ENCODE measurements at regions not wholly inside any gene's neighbourhood (a gene's known extent, or its start where the extent isn't known, plus 50 kb on each side); places are given as distances from the start of the nearest gene placed in this dataset.

GRCh38 chr1:82578086-82578726 lies 777.5 kb downstream of the ADGRL2 start:
- DNase-seq (ENCODE audit: low read depth), result no peak

- DNase-seq (ENCODE audit: low read depth), result no peak
Observed at GRCh38 chr1:82567348-82567747, 766.6 kb downstream of the ADGRL2 start.

- no peak for DNase-seq (ENCODE audit: low read depth)
Observed at GRCh38 chr1:82565546-82565945, 764.8 kb downstream of the ADGRL2 start.

GRCh38 chr1:82565146-82565545 lies 764.4 kb downstream of the ADGRL2 start:
- no peak for DNase-seq (ENCODE audit: low read depth)

- DNase-seq (ENCODE audit: low read depth), result no peak
Observed at GRCh38 chr1:82564333-82564732, 763.6 kb downstream of the ADGRL2 start.

- DNase-seq (ENCODE audit: low read depth), result no peak
Observed at GRCh38 chr1:82562448-82562847, 761.7 kb downstream of the ADGRL2 start.

- no peak for DNase-seq (ENCODE audit: low read depth)
Observed at GRCh38 chr1:82560566-82560965, 759.8 kb downstream of the ADGRL2 start.

GRCh38 chr1:82555501-82555900 lies 754.8 kb downstream of the ADGRL2 start:
- DNase-seq (ENCODE audit: low read depth), result no peak

- DNase-seq (ENCODE audit: low read depth), result no peak
Observed at GRCh38 chr1:82549841-82550240, 749.1 kb downstream of the ADGRL2 start.

GRCh38 chr1:82542766-82543165 lies 742.0 kb downstream of the ADGRL2 start:
- DNase-seq (ENCODE audit: low read depth), result no peak

GRCh38 chr1:82542141-82542540 lies 741.4 kb downstream of the ADGRL2 start:
- DNase-seq (ENCODE audit: low read depth), result no peak

- DNase-seq (ENCODE audit: low read depth), result no peak
Observed at GRCh38 chr1:82540006-82540405, 739.3 kb downstream of the ADGRL2 start.

- DNase-seq (ENCODE audit: low read depth), result no peak
Observed at GRCh38 chr1:82538876-82539275, 738.1 kb downstream of the ADGRL2 start.

- no peak for DNase-seq (ENCODE audit: low read depth)
Observed at GRCh38 chr1:82534996-82535395, 734.3 kb downstream of the ADGRL2 start.

GRCh38 chr1:82525378-82525777 lies 724.6 kb downstream of the ADGRL2 start:
- DNase-seq (ENCODE audit: low read depth), result no peak

GRCh38 chr1:82520611-82521010 lies 719.9 kb downstream of the ADGRL2 start:
- no peak for DNase-seq (ENCODE audit: low read depth)

GRCh38 chr1:82517586-82517985 lies 716.9 kb downstream of the ADGRL2 start:
- no peak for DNase-seq (ENCODE audit: low read depth)

- no peak for DNase-seq (ENCODE audit: low read depth)
Observed at GRCh38 chr1:82515650-82516049, 714.9 kb downstream of the ADGRL2 start.

- no peak for DNase-seq (ENCODE audit: low read depth)
Observed at GRCh38 chr1:82511441-82511840, 710.7 kb downstream of the ADGRL2 start.

GRCh38 chr1:82510431-82510830 lies 709.7 kb downstream of the ADGRL2 start:
- DNase-seq (ENCODE audit: low read depth), result no peak

GRCh38 chr1:82507011-82507410 lies 706.3 kb downstream of the ADGRL2 start:
- DNase-seq (ENCODE audit: low read depth), result no peak

- no peak for DNase-seq (ENCODE audit: low read depth)
Observed at GRCh38 chr1:82503822-82504221, 703.1 kb downstream of the ADGRL2 start.

GRCh38 chr1:82499022-82499421 lies 698.3 kb downstream of the ADGRL2 start:
- no peak for DNase-seq (ENCODE audit: low read depth)

- DNase-seq (ENCODE audit: low read depth), result no peak
Observed at GRCh38 chr1:82494117-82494516, 693.4 kb downstream of the ADGRL2 start.

Measured in T follicular helper cell (primary cell).